HUES48 (cell line): ENCODE measurements at regions not wholly inside any gene's neighbourhood (a gene's known extent, or its start where the extent isn't known, plus 50 kb on each side); places are given as distances from the start of the nearest gene placed in this dataset.

Experiments used
- H3K27ac ChIP-seq: one replicate; pipeline ENCODE4 v1.7.0; 2013; ENCODE audit warnings: low read depth, low read length, inconsistent platforms
- H3K27me3 ChIP-seq: 2 replicates; pipeline ENCODE4 v1.6.1; 2013; ENCODE audit warnings: mild to moderate bottlenecking, low read length; ENCODE audit not compliant: control insufficient read depth, insufficient read depth
- H3K36me3 ChIP-seq: 2 replicates; pipeline ENCODE4 v1.6.1; 2013; ENCODE audit warnings: low read length; ENCODE audit not compliant: control insufficient read depth, insufficient read depth
- H3K4me1 ChIP-seq: 2 replicates; pipeline ENCODE4 v1.6.1; 2013; ENCODE audit warnings: mild to moderate bottlenecking, low read length; ENCODE audit not compliant: control insufficient read depth, insufficient read depth
- H3K4me3 ChIP-seq: 2 replicates; pipeline ENCODE4 v1.5.1; 2013; ENCODE audit warnings: mild to moderate bottlenecking, low read depth, low read length
- H3K9ac ChIP-seq: 2 replicates; pipeline ENCODE4 v1.6.1; 2013; ENCODE audit warnings: mild to moderate bottlenecking, low read depth, low read length, moderate library complexity
- H3K9me3 ChIP-seq: 2 replicates; pipeline ENCODE4 v1.6.1; 2013; ENCODE audit warnings: low read length; ENCODE audit not compliant: control insufficient read depth, insufficient read depth

DNA sequence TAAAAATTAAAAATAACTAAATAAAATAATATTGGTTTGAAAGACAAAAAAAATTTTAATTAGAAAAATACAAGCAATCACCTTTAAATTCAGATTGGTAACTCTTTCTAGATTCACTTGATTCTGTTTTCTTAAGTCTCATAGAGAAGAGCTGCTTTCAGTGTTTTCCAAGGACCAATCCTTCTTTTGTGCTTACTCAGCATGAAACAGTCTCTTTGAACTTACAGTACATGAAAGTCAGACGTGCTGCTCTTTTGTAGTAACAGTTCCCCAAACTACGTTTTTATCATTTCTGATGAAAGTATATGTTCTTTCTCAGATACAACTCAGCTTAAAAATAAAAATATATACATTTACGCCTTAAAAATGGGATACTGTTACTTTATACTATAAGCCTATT, 171.9 kb upstream of the CCDC54 start:
- Histone ChIP-seq H3K27me3 (no peaks in the 10 kb centered on the region), H3K36me3 (no peaks in the 10 kb centered on the region), H3K9ac (no peak overlapping the region), H3K4me1 (peaks cover 8% of the 10 kb centered on the region), H3K4me3 (no peak overlapping the region), H3K27ac (no peak overlapping the region), H3K9me3 (no peaks in the 10 kb centered on the region)

GRCh38 chr3:107206141-107206540, 171.1 kb upstream of the CCDC54 start:
- no peak overlapping the region for H3K4me3 ChIP-seq
- H3K4me1 ChIP-seq: peaks cover 8% of the 10 kb centered on the region
- no peaks in the 10 kb centered on the region for H3K36me3 ChIP-seq
- H3K27me3 ChIP-seq: no peaks in the 10 kb centered on the region
- H3K9ac ChIP-seq: no peak overlapping the region
- H3K9me3 ChIP-seq: no peaks in the 10 kb centered on the region
- no peak overlapping the region for H3K27ac ChIP-seq

DNA sequence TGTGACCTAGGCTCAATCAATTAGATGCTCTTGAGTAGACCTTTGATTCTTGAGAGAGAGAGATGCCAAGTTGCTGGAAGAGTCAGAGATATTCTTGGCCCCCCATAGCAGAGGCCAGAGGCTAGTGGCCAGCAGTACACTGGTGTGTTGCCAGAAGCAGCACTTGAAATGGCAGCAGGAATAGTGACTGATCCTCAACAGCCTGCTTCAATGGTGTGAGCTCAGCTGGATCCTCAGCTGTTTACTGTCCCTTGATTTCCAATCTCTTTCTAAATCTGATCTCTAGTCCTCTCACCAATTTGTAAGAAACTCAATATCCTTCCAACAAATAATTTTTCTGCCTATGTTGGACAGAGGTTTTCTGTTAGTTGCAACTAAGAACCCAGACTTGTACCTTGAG, 170.3 kb upstream of the CCDC54 start:
- H3K4me1 ChIP-seq: peaks cover 8% of the 10 kb centered on the region
- no peaks in the 10 kb centered on the region for H3K9me3 ChIP-seq
- no peak overlapping the region for H3K4me3 ChIP-seq
- no peak overlapping the region for H3K9ac ChIP-seq
- no peak overlapping the region for H3K27ac ChIP-seq
- no peaks in the 10 kb centered on the region for H3K36me3 ChIP-seq
- no peaks in the 10 kb centered on the region for H3K27me3 ChIP-seq

DNA sequence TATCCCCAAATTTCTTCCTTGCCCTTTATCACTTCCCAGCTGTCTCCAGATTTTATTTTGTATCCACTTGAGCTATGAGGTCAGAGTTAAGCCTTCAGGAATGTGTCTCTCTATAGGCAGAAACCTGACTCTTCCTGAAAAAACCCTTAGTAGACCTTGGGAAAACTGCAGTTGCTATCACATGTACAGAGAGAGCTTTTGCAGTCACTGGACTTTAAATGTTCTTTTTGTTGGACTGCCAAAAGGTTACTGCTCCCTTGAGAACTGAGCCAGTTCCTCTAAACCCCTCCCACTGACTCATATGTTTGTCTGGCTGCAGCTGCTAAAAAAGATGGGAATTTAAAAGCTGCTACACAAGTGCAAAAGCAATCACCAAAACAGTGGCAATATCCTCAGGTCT, 169.1 kb upstream of the CCDC54 start:
- Histone ChIP-seq H3K27me3 (no peaks in the 10 kb centered on the region), H3K4me3 (no peak overlapping the region), H3K27ac (no peak overlapping the region)

GRCh38 chr3:107208796-107209195, 168.4 kb upstream of the CCDC54 start:
- H3K4me3 ChIP-seq: no peak overlapping the region
- H3K9ac ChIP-seq: no peak overlapping the region
- no peak overlapping the region for H3K27ac ChIP-seq
- no peaks in the 10 kb centered on the region for H3K9me3 ChIP-seq
- H3K36me3 ChIP-seq: no peaks in the 10 kb centered on the region
- H3K27me3 ChIP-seq: no peaks in the 10 kb centered on the region
- H3K4me1 ChIP-seq: peaks cover 8% of the 10 kb centered on the region

More for the DNA sequence above, 169.1 kb upstream of the CCDC54 start:
- no peak overlapping the region for H3K9ac ChIP-seq
- H3K36me3 ChIP-seq: no peaks in the 10 kb centered on the region
- H3K4me1 ChIP-seq: peaks cover 8% of the 10 kb centered on the region
- no peaks in the 10 kb centered on the region for H3K9me3 ChIP-seq

DNA sequence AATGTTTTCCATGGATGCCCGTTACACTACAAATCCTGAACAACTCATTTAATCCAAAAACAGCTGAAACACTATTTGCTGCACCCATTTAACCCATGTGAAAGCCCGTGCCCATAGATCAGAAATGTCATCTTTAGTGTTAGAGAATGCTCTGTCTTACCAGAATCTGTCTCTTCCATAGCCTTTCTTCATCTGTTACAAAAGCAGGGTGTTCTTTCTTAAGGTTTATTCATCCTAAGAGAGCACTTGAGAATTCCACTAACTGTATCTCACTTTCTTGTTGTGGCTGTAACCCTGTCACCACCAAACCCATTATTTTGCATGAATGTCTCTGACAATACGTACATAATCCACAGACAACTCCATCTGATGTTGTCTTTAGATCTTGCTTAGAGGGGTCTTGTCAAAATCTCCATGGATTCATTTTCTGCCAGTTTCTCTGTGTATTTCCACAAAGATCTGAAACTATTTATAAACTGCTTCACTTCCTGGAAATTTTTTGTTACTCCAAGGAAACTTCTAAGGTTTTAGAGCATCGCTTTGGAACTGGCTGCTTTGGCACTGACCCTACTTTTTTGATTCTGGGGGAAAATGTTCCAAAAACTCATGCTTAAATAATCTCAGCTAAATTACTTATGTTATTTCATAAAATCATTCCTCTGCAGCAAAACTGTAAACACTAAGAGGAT, 167.8 kb upstream of the CCDC54 start:
- no peaks in the 10 kb centered on the region for H3K9me3 ChIP-seq
- no peak overlapping the region for H3K4me3 ChIP-seq
- H3K4me1 ChIP-seq: peaks cover 8% of the 10 kb centered on the region
- no peak overlapping the region for H3K9ac ChIP-seq
- no peaks in the 10 kb centered on the region for H3K27me3 ChIP-seq
- no peak overlapping the region for H3K27ac ChIP-seq
- no peaks in the 10 kb centered on the region for H3K36me3 ChIP-seq

DNA sequence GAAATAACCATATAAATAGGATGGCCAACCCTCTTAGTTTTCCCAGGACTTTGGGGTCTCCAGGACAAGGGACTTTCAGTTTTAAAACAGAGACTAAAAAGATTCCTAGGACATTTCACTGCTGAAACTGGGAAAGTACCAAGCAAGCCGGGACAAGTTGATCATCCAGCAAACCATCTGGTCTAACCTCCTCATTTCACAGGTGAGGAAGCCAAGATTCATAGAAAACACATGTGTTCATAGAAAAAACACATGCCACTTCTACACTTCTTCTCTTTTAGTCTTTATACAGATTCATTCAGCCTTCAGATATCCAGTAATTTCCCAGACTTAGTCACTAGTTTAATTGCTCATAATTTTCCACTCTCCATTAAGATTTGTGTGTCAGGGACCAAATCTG, 165.6 kb upstream of the CCDC54 start:
- H3K9ac ChIP-seq: no peak overlapping the region
- H3K27ac ChIP-seq: no peak overlapping the region
- H3K27me3 ChIP-seq: no peaks in the 10 kb centered on the region
- H3K4me1 ChIP-seq: peaks cover 12% of the 10 kb centered on the region
- no peaks in the 10 kb centered on the region for H3K9me3 ChIP-seq
- no peak overlapping the region for H3K4me3 ChIP-seq
- H3K36me3 ChIP-seq: no peaks in the 10 kb centered on the region

- Histone ChIP-seq H3K36me3 (no peaks in the 10 kb centered on the region), H3K9me3 (no peaks in the 10 kb centered on the region), H3K9ac (no peak overlapping the region), H3K4me3 (no peak overlapping the region), H3K27me3 (no peaks in the 10 kb centered on the region), H3K4me1 (peaks cover 12% of the 10 kb centered on the region), H3K27ac (no peak overlapping the region)
These were observed 164.6 kb upstream of the CCDC54 start for GRCh38 chr3:107212618-107213017.

DNA sequence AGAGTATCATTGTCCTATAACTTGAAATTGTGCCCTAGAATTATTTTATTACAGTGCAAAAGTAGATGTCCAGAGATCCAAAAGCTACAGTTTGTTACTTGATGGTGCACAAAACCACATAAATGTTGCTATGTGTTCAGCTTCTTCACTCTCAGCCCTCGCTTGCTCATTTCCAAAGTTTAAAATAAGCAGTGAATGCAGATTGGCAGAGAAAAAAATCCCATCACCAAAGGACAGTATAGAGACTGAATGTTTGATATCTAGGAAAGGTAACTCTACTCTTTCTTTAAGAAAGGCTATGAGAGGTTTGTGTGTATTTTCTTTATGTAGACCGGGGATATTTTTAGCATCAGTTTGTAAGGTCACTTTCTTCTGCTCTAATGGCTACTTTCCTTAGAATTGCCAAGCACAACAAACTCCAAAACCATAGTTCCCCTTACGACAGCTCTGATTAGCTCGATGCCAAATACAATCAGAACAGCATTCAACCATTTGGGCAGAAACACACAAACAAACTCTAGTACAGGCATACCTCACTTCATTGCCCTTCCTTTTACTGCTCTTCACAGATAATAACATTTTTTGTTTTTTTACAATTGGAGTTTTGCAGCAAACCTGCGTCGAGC, 164.1 kb upstream of the CCDC54 start:
- Histone ChIP-seq H3K9me3 (no peaks in the 10 kb centered on the region), H3K27ac (no peak overlapping the region), H3K4me3 (no peak overlapping the region), H3K27me3 (no peaks in the 10 kb centered on the region), H3K9ac (no peak overlapping the region), H3K4me1 (peaks cover 7% of the 10 kb centered on the region; the same call in 1 of the 2 replicates), H3K36me3 (no peaks in the 10 kb centered on the region)

- no peak overlapping the region for H3K4me3 ChIP-seq
- H3K27ac ChIP-seq: no peak overlapping the region
- H3K4me1 ChIP-seq: peaks cover 5% of the 10 kb centered on the region; the same call in 1 of the 2 replicates
- H3K9me3 ChIP-seq: no peaks in the 10 kb centered on the region
- H3K27me3 ChIP-seq: no peaks in the 10 kb centered on the region
- H3K36me3 ChIP-seq: no peaks in the 10 kb centered on the region
- H3K9ac ChIP-seq: no peak overlapping the region
These were observed 161.0 kb upstream of the CCDC54 start for GRCh38 chr3:107216229-107216628.

GRCh38 chr3:107216711-107217110, 160.5 kb upstream of the CCDC54 start:
- no peaks in the 10 kb centered on the region for H3K9me3 ChIP-seq
- H3K36me3 ChIP-seq: no peaks in the 10 kb centered on the region
- no peak overlapping the region for H3K9ac ChIP-seq
- H3K27ac ChIP-seq: no peak overlapping the region
- H3K4me1 ChIP-seq: peaks cover 5% of the 10 kb centered on the region; the same call in 1 of the 2 replicates
- H3K27me3 ChIP-seq: no peaks in the 10 kb centered on the region
- no peak overlapping the region for H3K4me3 ChIP-seq
